C4-2B (cell line): ENCODE measurements at regions not wholly inside any gene's neighbourhood (a gene's known extent, or its start where the extent isn't known, plus 50 kb on each side); places are given as distances from the start of the nearest gene placed in this dataset.

Source experiments
- CTCF ChIP-seq: fragments of 450-650 bp; conservative IDR thresholded peaks from 2 replicates; pipeline ENCODE4 v1.5.1; 2017; ENCODE audit warnings: mild to moderate bottlenecking
- ZFX ChIP-seq: fragments of 450-650 bp; IDR thresholded peaks from 2 replicates; pipeline ENCODE4 v1.6.1; 2017

- TF ChIP-seq CTCF (no peak), ZFX (no peak)
These were observed 772.1 kb upstream of the MAP3K7 start for GRCh38 chr6:91358986-91359385.
